HG03520 (cell line): ENCODE measurements at regions not wholly inside any gene's neighbourhood (a gene's known extent, or its start where the extent isn't known, plus 50 kb on each side); places are given as distances from the start of the nearest gene placed in this dataset.
A peak's percentile ranks its signal among the peaks of the same experiment; 100 is the strongest.
"Not testable (repeated sequence)": the region's sequence is repeated elsewhere in the genome, so short reads cannot be mapped to it uniquely, and the experiment has no call there.

Experiments used
- ATAC-seq: cut with Tn5 transposase; IDR thresholded peaks from one replicate; pipeline ENCODE4 v1.9.1; 2021; ENCODE audit warnings: mild to moderate bottlenecking, moderate library complexity; ENCODE audit not compliant: unreplicated experiment

GRCh38 chr2:75327334-75327733 lies 128.0 kb upstream of the TACR1 start:
- no peak for ATAC-seq

DNA sequence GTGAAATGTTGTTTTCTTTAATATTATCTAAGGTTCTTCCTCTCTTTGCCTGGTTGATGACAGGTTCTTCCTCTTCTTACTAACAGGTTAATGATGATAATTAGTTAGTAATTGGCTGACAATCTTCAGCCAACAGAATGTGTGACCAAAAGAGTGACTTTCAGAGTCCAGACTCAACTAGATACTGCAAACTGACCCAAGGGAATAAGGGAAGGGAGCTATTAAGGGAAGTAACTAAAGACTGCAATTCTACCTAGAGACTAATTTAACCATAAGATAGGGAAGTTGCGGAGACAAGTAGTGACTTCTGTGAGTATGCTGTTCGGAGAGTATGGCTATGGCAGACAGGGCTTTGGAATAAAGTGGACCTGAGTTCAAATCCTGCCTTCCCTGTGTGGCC lies 127.3 kb upstream of the TACR1 start:
- ATAC-seq = no peak

DNA sequence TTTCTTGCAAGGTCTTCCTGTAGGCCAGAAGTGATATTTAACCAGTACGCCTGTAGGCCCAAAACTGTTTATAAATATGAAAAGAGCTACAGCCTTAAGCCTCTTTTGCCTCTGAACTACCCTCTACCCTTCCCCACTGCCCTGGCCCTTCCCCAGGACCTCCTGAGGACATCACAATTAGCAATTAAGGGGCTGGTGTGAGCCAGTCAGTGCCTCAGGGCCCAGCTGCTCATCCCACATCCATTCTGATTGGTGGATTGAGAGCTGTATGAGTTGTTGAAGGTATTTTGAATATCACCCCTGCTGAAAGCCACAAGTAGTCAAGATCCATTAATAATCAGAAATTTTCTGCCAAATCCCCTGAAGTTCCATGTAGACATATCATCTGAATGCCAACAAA lies 126.3 kb upstream of the TACR1 start:
- no peak for ATAC-seq

- ATAC-seq = no peak
Observed at GRCh38 chr2:75324861-75325284, 125.6 kb upstream of the TACR1 start.

- no peak for ATAC-seq
Observed at GRCh38 chr2:75324141-75324540, 124.8 kb upstream of the TACR1 start.

DNA sequence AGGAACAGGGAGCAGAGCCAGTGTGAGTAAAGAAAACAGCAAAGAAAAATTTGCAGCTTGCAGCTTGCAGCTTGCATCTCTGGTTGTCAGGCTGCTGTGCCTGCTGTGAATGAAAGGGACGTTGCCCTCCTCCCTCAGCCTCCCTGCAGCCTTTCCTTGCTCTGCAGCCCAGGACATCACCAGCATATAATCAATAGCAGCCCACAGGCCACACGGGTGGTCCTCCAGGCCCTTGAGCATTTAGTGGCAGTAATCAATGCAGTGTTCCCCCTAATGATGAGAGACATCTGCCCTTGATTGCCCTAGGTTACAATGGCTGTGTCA lies 122.2 kb upstream of the TACR1 start:
- no peak for ATAC-seq

- ATAC-seq = no peak
Observed at GRCh38 chr2:75320898-75321598, 121.7 kb upstream of the TACR1 start.

- ATAC-seq = no peak
Observed at GRCh38 chr2:75319951-75320350, 120.6 kb upstream of the TACR1 start.

- ATAC-seq = no peak
Observed at GRCh38 chr2:75317802-75318201, 118.5 kb upstream of the TACR1 start.

DNA sequence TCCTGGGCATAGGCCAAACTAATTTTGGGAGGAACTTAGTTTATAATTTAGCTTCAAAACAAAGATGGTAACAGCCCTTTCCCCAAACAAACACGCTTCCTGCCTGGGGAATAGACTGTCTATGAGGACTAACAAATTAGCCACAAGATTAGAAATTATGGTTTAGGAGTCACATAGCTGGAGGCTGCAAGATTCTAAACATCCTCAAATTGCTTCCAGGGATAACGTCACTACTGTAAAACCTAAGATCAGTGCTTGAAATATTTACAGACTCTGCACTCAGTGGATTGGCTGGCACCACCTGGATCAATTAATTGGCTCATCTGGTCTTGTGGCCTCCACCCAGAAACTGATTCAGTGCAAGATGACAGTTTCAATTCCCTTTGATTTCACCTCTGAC lies 118.0 kb upstream of the TACR1 start:
- no peak for ATAC-seq

DNA sequence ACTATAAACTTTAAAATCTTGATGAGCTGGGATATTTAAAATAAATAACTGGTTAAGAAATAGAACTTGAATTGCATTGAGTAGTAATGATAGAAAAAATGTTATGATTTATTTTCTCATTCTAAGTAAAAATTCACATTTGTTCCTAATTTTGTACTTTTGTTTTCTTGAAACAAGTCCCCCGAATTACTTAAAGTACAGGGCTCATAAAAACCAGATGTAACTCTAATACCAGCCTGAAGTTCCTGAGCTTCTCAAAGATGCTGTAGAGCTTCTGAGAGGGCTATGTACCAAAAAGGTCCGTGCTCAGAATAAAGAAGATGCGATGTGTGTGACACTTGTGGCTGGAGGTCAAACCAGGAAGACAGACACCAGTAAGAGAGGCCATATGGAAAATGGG lies 116.1 kb upstream of the TACR1 start:
- ATAC-seq = no peak

DNA sequence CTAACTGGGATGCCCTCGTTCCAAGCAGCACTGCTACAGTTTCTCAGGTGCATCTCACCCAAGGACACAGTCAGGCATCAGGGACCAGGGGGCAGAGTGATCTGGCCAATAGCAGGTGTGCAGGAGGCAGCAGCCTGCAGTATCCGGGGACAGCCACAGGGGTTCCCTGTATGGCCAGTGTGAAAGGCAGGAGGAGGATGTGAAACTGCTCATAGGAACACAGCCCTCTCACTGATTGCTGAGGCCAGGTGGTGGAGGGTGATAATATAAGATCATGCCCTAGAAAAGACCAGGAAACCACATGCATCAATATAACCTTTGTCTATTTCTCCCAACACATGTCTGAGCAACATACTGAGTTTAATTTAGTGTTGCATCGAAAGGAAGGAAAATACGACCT lies 112.7 kb upstream of the TACR1 start:
- peak; percentile 100 for ATAC-seq

DNA sequence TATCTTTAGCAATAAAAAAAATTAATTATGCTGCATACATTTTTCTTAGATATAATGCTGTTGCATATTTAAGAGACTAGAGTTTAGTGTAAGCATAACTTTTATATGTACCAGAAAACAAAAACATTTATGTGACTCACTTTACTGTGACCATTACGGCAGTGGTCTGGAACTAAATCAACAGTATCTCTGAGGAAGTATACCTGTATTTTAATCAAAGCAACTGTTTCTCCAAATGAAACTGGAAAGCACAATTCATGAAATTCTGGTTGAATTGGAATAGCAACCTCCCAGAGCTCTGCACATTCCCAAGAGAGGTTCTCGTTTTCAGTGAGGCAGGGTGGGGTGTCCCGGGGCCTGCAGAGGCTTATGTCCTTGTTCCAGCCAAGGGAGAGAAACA lies 112.2 kb upstream of the TACR1 start:
- no peak for ATAC-seq

GRCh38 chr2:75310876-75311275 lies 111.6 kb upstream of the TACR1 start:
- ATAC-seq = no peak

- ATAC-seq = no peak
Observed at GRCh38 chr2:75309596-75310463, 110.5 kb upstream of the TACR1 start.

DNA sequence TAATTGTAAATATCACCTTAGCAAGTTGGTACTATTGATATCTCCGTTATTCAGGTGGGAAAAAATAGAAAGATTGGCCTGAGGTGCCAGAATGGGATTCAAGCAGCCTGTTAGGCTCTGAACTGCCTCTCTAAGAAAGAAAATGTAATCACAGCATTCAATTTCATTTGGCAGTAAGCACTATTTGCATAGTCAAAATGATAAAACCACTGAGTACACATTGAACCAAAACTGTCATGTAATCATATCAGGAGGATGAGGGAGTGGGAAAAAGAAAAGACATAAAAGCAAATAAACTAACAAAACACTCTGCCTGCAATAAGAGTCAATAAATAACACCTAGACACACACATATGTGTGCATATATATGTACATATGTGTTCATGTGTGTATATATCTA lies 103.9 kb upstream of the TACR1 start:
- ATAC-seq = no peak

DNA sequence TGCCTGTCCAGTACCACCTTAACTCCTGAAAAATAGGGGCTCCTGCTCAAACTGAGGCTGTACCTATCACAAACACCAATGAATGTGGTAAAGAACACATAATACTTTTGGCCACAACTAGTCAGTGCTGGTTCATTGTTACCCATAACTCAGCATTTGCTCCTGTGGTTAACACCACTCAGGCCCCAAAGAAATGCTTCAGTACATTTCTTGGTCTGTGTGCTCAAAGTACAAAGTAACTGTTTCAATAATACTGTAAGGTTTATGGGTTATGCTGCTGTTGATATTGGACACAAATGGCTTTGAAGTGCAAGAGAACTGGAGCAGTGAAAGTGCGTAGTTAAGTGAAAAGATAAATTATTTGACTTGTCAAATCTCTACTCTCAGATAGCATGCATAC lies 95.0 kb upstream of the TACR1 start:
- no peak for ATAC-seq

- no peak for ATAC-seq
Observed at GRCh38 chr2:75292826-75293225, 93.5 kb upstream of the TACR1 start.

GRCh38 chr2:75290600-75291150 lies 91.4 kb upstream of the TACR1 start:
- no peak for ATAC-seq

GRCh38 chr2:75289771-75290170 lies 90.5 kb upstream of the TACR1 start:
- no peak for ATAC-seq

DNA sequence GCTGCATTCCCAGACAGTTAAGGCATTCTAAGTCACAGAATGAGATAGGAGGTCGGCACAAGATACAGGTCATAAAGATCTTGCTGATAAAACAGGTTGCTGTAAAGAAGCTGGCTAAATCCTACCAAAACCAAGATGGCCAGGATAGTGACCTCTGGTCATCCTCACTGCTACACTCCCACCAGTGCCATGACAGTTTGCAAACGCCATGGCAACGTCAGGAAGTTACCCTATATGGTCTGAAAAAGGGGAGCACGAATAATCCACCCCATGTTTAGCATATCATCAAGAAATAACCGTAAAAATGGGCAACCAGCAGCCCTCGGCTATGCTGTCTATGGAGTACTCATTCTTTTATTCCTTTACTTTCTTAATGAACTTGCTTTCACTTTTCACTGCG lies 89.9 kb upstream of the TACR1 start:
- not testable (repeated sequence) for ATAC-seq

- no peak for ATAC-seq
Observed at GRCh38 chr2:75288760-75289159, 89.4 kb upstream of the TACR1 start.
